PC-3 (cell line): ENCODE measurements at regions not wholly inside any gene's neighbourhood (a gene's known extent, or its start where the extent isn't known, plus 50 kb on each side); places are given as distances from the start of the nearest gene placed in this dataset.
"Not testable (repeated sequence)": the region's sequence is repeated elsewhere in the genome, so short reads cannot be mapped to it uniquely, and the experiment has no call there.

Source experiments
- ATAC-seq: fragments of 200-7000 bp; cut with Tn5 transposase; 2 replicates; pipeline ENCODE4 v1.9.1; 2020; ENCODE audit warnings: mild to moderate bottlenecking, moderate library complexity
- BruUV-seq: library from RNA; stranded (reverse); fragments of 400-500 nt; replicated peaks from 2 replicates; lab custom pipeline; 2021; lab: Mats Ljungman, UMichigan
- CTCF ChIA-PET: fragments of 300-600 bp; sonication (Branson Sonifier 250); formaldehyde crosslinking; loops from one replicate; lab custom pipeline; 2022; ENCODE audit warnings: antibody characterized with exemption; lab: Charles Lee
- POLR2A ChIA-PET: fragments of 300-600 bp; sonication (Branson Sonifier 250); formaldehyde crosslinking; loops from one replicate; lab custom pipeline; 2022; ENCODE audit warnings: antibody characterized with exemption; ENCODE audit not compliant: unreplicated experiment; lab: Charles Lee
- DNase-seq: peaks from one replicate; pipeline ENCODE4 v3.0.0-alpha.2; 2015
- H2AFZ ChIP-seq: fragments of 300-600 bp; sonication (generic); 2 replicates; pipeline ENCODE4 v1.6.0; 2016; ENCODE audit warnings: antibody characterized with exemption, low read length
- H3F3A ChIP-seq: fragments of 300-600 bp; sonication (generic); one replicate; pipeline ENCODE4 v1.6.0; 2017; ENCODE audit warnings: antibody characterized with exemption, low read length, control low read depth, mild to moderate bottlenecking; ENCODE audit not compliant: unreplicated experiment
- H3K27ac ChIP-seq: fragments of 300-600 bp; sonication (generic); 2 replicates; pipeline ENCODE4 v1.5.1; 2016; ENCODE audit warnings: mild to moderate bottlenecking, low read length
- H3K27me3 ChIP-seq: fragments of 300-600 bp; sonication (generic); 2 replicates; pipeline ENCODE4 v1.6.1; 2016; ENCODE audit warnings: low read length, mixed read lengths
- H3K36me3 ChIP-seq: fragments of 300-600 bp; sonication (generic); 2 replicates; pipeline ENCODE4 v1.6.1; 2016; ENCODE audit warnings: low read depth, mixed run types, low read length, mixed read lengths
- H3K4me1 ChIP-seq: fragments of 300-600 bp; sonication (generic); 2 replicates; pipeline ENCODE4 v1.5.1; 2016; ENCODE audit warnings: low read length; ENCODE audit not compliant: insufficient read depth
- H3K4me2 ChIP-seq: fragments of 300-600 bp; sonication (generic); 2 replicates; pipeline ENCODE4 v1.6.0; 2016; ENCODE audit warnings: low read length
- H3K4me3 ChIP-seq: fragments of 300-600 bp; sonication (generic); 2 replicates; pipeline ENCODE4 v1.5.1; 2016; ENCODE audit warnings: mild to moderate bottlenecking, low read length, mixed read lengths
- H3K79me2 ChIP-seq: fragments of 300-600 bp; sonication (generic); 2 replicates; pipeline ENCODE4 v1.6.1; 2017; ENCODE audit warnings: low read length, mixed read lengths
- H3K9ac ChIP-seq: fragments of 300-600 bp; sonication (generic); 2 replicates; pipeline ENCODE4 v1.6.0; 2016; ENCODE audit warnings: mild to moderate bottlenecking, low read length
- H3K9me2 ChIP-seq: fragments of 300-600 bp; sonication (generic); replicated peaks from 2 replicates; pipeline ENCODE4 v1.6.1; 2016; ENCODE audit warnings: mixed run types, low read length, mixed read lengths
- H3K9me3 ChIP-seq: fragments of 300-600 bp; sonication (generic); 2 replicates; pipeline ENCODE4 v1.6.1; 2016; ENCODE audit warnings: low read length, mixed read lengths
- H4K20me1 ChIP-seq: fragments of 300-600 bp; sonication (generic); 2 replicates; pipeline ENCODE4 v1.6.1; 2016; ENCODE audit warnings: low read length, mixed read lengths
- CTCF ChIP-seq: fragments of 300-600 bp; sonication (generic); conservative IDR thresholded peaks from 2 replicates; pipeline ENCODE4 v1.5.1; 2017; ENCODE audit warnings: antibody characterized with exemption, low read depth, mild to moderate bottlenecking, low read length
- EZH2 ChIP-seq: fragments of 300-600 bp; sonication (generic); IDR thresholded peaks from one replicate; pipeline ENCODE4 v1.6.1; 2017; ENCODE audit warnings: antibody characterized with exemption, mild to moderate bottlenecking, low read length; ENCODE audit not compliant: unreplicated experiment
- EZH2phosphoT487 ChIP-seq: fragments of 300-600 bp; sonication (generic); IDR thresholded peaks from 2 replicates; pipeline ENCODE4 v1.6.1; 2018; ENCODE audit warnings: mild to moderate bottlenecking, antibody characterized with exemption, low read length, borderline replicate concordance
- intact Hi-C: fragments of 100-400 bp; cut with micrococcal nuclease; formaldehyde crosslinking; loops from 2 replicates; pipeline ENCODE4 v1.9.0; 2023

- no peak overlapping the region for H3K4me3 ChIP-seq
- ChIA-PET CTCF (no interaction called here), POLR2A (no interaction called here)
- TF ChIP-seq EZH2phosphoT487 (no peak), CTCF (no peak)
- no peak for DNase-seq
- H3K9ac ChIP-seq = no peak overlapping the region
- no peak overlapping the region for H3K4me2 ChIP-seq
- no peaks in the 10 kb centered on the region for H3K9me2 ChIP-seq
- H4K20me1 ChIP-seq = no peaks in the 10 kb centered on the region
- intact Hi-C loops = no loop called here
- H3K27ac ChIP-seq = no peak overlapping the region
- no peaks in the 10 kb centered on the region for H3K9me3 ChIP-seq
- BruUV-seq = no TSS peak
- no peaks in the 10 kb centered on the region for H3F3A ChIP-seq
- no peaks in the 10 kb centered on the region for H3K36me3 ChIP-seq
- no peak for ATAC-seq
- H3K4me1 ChIP-seq = no peaks in the 10 kb centered on the region
- no peaks in the 10 kb centered on the region for H3K79me2 ChIP-seq
- H3K27me3 ChIP-seq = peaks cover 5% of the 10 kb centered on the region
- H2AFZ ChIP-seq = no peak overlapping the region
Measured at GRCh38 chr1:103448560-103448959, 76.9 kb upstream of the RNPC3 start.

- TF ChIP-seq EZH2 (no peak), CTCF (no peak), EZH2phosphoT487 (no peak)
- Histone ChIP-seq H3K9me2 (no peaks in the 10 kb centered on the region), H3F3A (no peaks in the 10 kb centered on the region), H2AFZ (no peak overlapping the region), H3K27me3 (peaks cover 8% of the 10 kb centered on the region), H3K36me3 (no peaks in the 10 kb centered on the region), H3K4me1 (no peaks in the 10 kb centered on the region), H3K27ac (no peak overlapping the region), H3K79me2 (no peaks in the 10 kb centered on the region), H3K4me3 (no peak overlapping the region), H3K4me2 (no peak overlapping the region), H3K9ac (no peak overlapping the region), H4K20me1 (no peaks in the 10 kb centered on the region), H3K9me3 (no peaks in the 10 kb centered on the region)
- BruUV-seq = no TSS peak
- DNase-seq = no peak
- CTCF ChIA-PET = no interaction called here
- POLR2A ChIA-PET = no interaction called here
- intact Hi-C loops = no loop called here
- ATAC-seq = no peak
Measured at GRCh38 chr1:103447471-103447870, 78.0 kb upstream of the RNPC3 start.

- intact Hi-C loops = no loop called here
- H3K9me2 ChIP-seq = no peaks in the 10 kb centered on the region
- no peak overlapping the region for H3K4me2 ChIP-seq
- H3K9me3 ChIP-seq = no peaks in the 10 kb centered on the region
- POLR2A ChIA-PET = no interaction called here
- H3K79me2 ChIP-seq = no peaks in the 10 kb centered on the region
- DNase-seq (no peak), ATAC-seq (no peak)
- no peaks in the 10 kb centered on the region for H4K20me1 ChIP-seq
- H3K27me3 ChIP-seq = peaks cover 43% of the 10 kb centered on the region; the same call in 1 of the 2 replicates
- no peaks in the 10 kb centered on the region for H3F3A ChIP-seq
- H3K4me3 ChIP-seq = no peak overlapping the region
- no peak for TF ChIP-seq EZH2phosphoT487
- TF ChIP-seq EZH2 = no peak
- TF ChIP-seq CTCF = no peak
- CTCF ChIA-PET = no interaction called here
- H2AFZ ChIP-seq = no peak overlapping the region
- no TSS peak for BruUV-seq
- H3K9ac ChIP-seq = no peak overlapping the region
- no peaks in the 10 kb centered on the region for H3K4me1 ChIP-seq
- no peaks in the 10 kb centered on the region for H3K36me3 ChIP-seq
- H3K27ac ChIP-seq = no peak overlapping the region
Measured at GRCh38 chr1:103441342-103441741, 84.2 kb upstream of the RNPC3 start.

GRCh38 chr1:103436568-103437100 is 88.9 kb upstream of the RNPC3 start:
- H3K9me2 ChIP-seq, H3K4me3 ChIP-seq, H2AFZ ChIP-seq, H3K79me2 ChIP-seq, H3K9ac ChIP-seq, ATAC-seq, H3K4me1 ChIP-seq, H3K9me3 ChIP-seq, H3K36me3 ChIP-seq, DNase-seq, POLR2A ChIA-PET, H3K27ac ChIP-seq, H3K4me2 ChIP-seq, intact Hi-C loops, H3F3A ChIP-seq, BruUV-seq, H4K20me1 ChIP-seq, CTCF ChIA-PET: not testable (repeated sequence)
- H3K27me3 ChIP-seq = peaks cover 45% of the 10 kb centered on the region
